Activated naive CD8-positive, alpha-beta T cell treated with anti-CD3 and anti-CD28 coated beads for 36 hours (primary cell): ENCODE measurements at regions not wholly inside any gene's neighbourhood (a gene's known extent, or its start where the extent isn't known, plus 50 kb on each side); places are given as distances from the start of the nearest gene placed in this dataset.

Experiments
- DNase-seq: peaks from one replicate; pipeline ENCODE4 v3.0.0; 2021
- H3K27ac Mint-ChIP-seq: one replicate; pipeline ENCODE4 v1.8.0; 2022; ENCODE audit warnings: mild to moderate bottlenecking, moderate library complexity, mixed read lengths
- H3K27me3 Mint-ChIP-seq: one replicate; pipeline ENCODE4 v1.8.0; 2022; ENCODE audit warnings: mild to moderate bottlenecking, mixed read lengths
- H3K36me3 Mint-ChIP-seq: one replicate; pipeline ENCODE4 v1.8.0; 2021; ENCODE audit warnings: mild to moderate bottlenecking, mixed read lengths
- H3K4me1 Mint-ChIP-seq: one replicate; pipeline ENCODE4 v1.8.0; 2021; ENCODE audit warnings: mixed read lengths
- H3K4me3 Mint-ChIP-seq: one replicate; pipeline ENCODE4 v1.8.0; 2022; ENCODE audit warnings: mild to moderate bottlenecking, moderate library complexity, mixed read lengths
- H3K9me3 Mint-ChIP-seq: one replicate; pipeline ENCODE4 v1.8.0; 2022; ENCODE audit warnings: mixed read lengths

- Mint-ChIP-seq H3K27me3 (no peaks in the 10 kb centered on the region), H3K36me3 (no peaks in the 10 kb centered on the region), H3K27ac (no peak overlapping the region), H3K9me3 (no peaks in the 10 kb centered on the region), H3K4me1 (no peaks in the 10 kb centered on the region), H3K4me3 (no peak overlapping the region)
- DNase-seq = no peak
These were observed 1632.4 kb downstream of the RPA4 start for GRCh38 chrX:98516120-98516519.

- Mint-ChIP-seq H3K4me3 (no peak overlapping the region), H3K27me3 (no peaks in the 10 kb centered on the region), H3K36me3 (no peaks in the 10 kb centered on the region), H3K9me3 (no peaks in the 10 kb centered on the region), H3K4me1 (no peaks in the 10 kb centered on the region), H3K27ac (no peak overlapping the region)
- no peak for DNase-seq
These were observed 1639.3 kb downstream of the RPA4 start for GRCh38 chrX:98523026-98523425.

- Mint-ChIP-seq H3K27ac (no peak overlapping the region), H3K27me3 (no peaks in the 10 kb centered on the region)
These were observed 1639.8 kb downstream of the RPA4 start for GRCh38 chrX:98523521-98523920.

GRCh38 chrX:98548519-98548918 is 1664.8 kb downstream of the RPA4 start:
- no peak for DNase-seq
- Mint-ChIP-seq H3K27me3 (no peaks in the 10 kb centered on the region), H3K4me3 (no peak overlapping the region), H3K4me1 (no peaks in the 10 kb centered on the region), H3K9me3 (no peaks in the 10 kb centered on the region), H3K27ac (no peak overlapping the region), H3K36me3 (no peaks in the 10 kb centered on the region)

More at GRCh38 chrX:98523521-98523920, 1639.8 kb downstream of the RPA4 start:
- Mint-ChIP-seq H3K4me1 (no peaks in the 10 kb centered on the region), H3K4me3 (no peak overlapping the region), H3K36me3 (no peaks in the 10 kb centered on the region), H3K9me3 (no peaks in the 10 kb centered on the region)
- no peak for DNase-seq

GRCh38 chrX:98568795-98569194 is 1685.1 kb downstream of the RPA4 start:
- Mint-ChIP-seq H3K4me1 (no peaks in the 10 kb centered on the region), H3K27me3 (no peaks in the 10 kb centered on the region), H3K9me3 (no peaks in the 10 kb centered on the region), H3K4me3 (no peak overlapping the region), H3K36me3 (no peaks in the 10 kb centered on the region), H3K27ac (no peak overlapping the region)
- DNase-seq = no peak

GRCh38 chrX:98605941-98606340 is 1722.2 kb downstream of the RPA4 start:
- no peaks in the 10 kb centered on the region for H3K27me3 Mint-ChIP-seq
- no peak overlapping the region for H3K27ac Mint-ChIP-seq
- DNase-seq = no peak
- H3K4me1 Mint-ChIP-seq = no peaks in the 10 kb centered on the region
- H3K36me3 Mint-ChIP-seq = no peaks in the 10 kb centered on the region
- no peaks in the 10 kb centered on the region for H3K9me3 Mint-ChIP-seq
- H3K4me3 Mint-ChIP-seq = no peak overlapping the region

GRCh38 chrX:98607739-98608138 is 1724.0 kb downstream of the RPA4 start:
- Mint-ChIP-seq H3K27me3 (no peaks in the 10 kb centered on the region), H3K36me3 (no peaks in the 10 kb centered on the region), H3K4me3 (no peak overlapping the region), H3K4me1 (no peaks in the 10 kb centered on the region), H3K27ac (no peak overlapping the region), H3K9me3 (no peaks in the 10 kb centered on the region)
- no peak for DNase-seq

- no peaks in the 10 kb centered on the region for H3K27me3 Mint-ChIP-seq
These were observed 1743.9 kb downstream of the RPA4 start for GRCh38 chrX:98627645-98628044.

GRCh38 chrX:98637451-98637850 is 1753.7 kb downstream of the RPA4 start:
- no peak overlapping the region for H3K4me3 Mint-ChIP-seq
- H3K9me3 Mint-ChIP-seq = no peaks in the 10 kb centered on the region
- DNase-seq = no peak
- no peak overlapping the region for H3K27ac Mint-ChIP-seq
- H3K27me3 Mint-ChIP-seq = no peaks in the 10 kb centered on the region
- no peaks in the 10 kb centered on the region for H3K36me3 Mint-ChIP-seq
- no peaks in the 10 kb centered on the region for H3K4me1 Mint-ChIP-seq

More at GRCh38 chrX:98627645-98628044, 1743.9 kb downstream of the RPA4 start:
- Mint-ChIP-seq H3K4me3 (no peak overlapping the region), H3K36me3 (no peaks in the 10 kb centered on the region), H3K4me1 (no peaks in the 10 kb centered on the region), H3K9me3 (no peaks in the 10 kb centered on the region), H3K27ac (no peak overlapping the region)
- no peak for DNase-seq

GRCh38 chrX:98646351-98646750 is 1762.6 kb downstream of the RPA4 start:
- no peaks in the 10 kb centered on the region for H3K36me3 Mint-ChIP-seq
- no peak overlapping the region for H3K27ac Mint-ChIP-seq
- H3K9me3 Mint-ChIP-seq = no peaks in the 10 kb centered on the region
- no peak overlapping the region for H3K4me3 Mint-ChIP-seq
- H3K4me1 Mint-ChIP-seq = no peaks in the 10 kb centered on the region
- no peaks in the 10 kb centered on the region for H3K27me3 Mint-ChIP-seq
- DNase-seq = no peak

GRCh38 chrX:98654565-98654964 is 1755.5 kb downstream of the PCDH19 start:
- Mint-ChIP-seq H3K9me3 (no peaks in the 10 kb centered on the region), H3K27me3 (no peaks in the 10 kb centered on the region), H3K27ac (no peak overlapping the region), H3K36me3 (no peaks in the 10 kb centered on the region), H3K4me3 (no peak overlapping the region), H3K4me1 (no peaks in the 10 kb centered on the region)
- no peak for DNase-seq
